ENCODE measurements at regions not wholly inside any gene's neighbourhood (a gene's known extent, or its start where the extent isn't known, plus 50 kb on each side); places are given as distances from the start of the nearest gene placed in this dataset.

GRCh38 chr22:49100316-49100715 is 727.4 kb downstream of the BRD1 start:
- no peak for TF ChIP-seq CTCF (IDR thresholded peaks at IDR 0.05)
- no peak for TF ChIP-seq REST (IDR thresholded peaks at IDR 0.05; ENCODE audit: insufficient read depth in 1 of 2, low read depth in 2 of 2, low read length in 1 of 2)

Measured in Panc1 (cell line).